ENCODE measurements at regions not wholly inside any gene's neighbourhood (a gene's known extent, or its start where the extent isn't known, plus 50 kb on each side); places are given as distances from the start of the nearest gene placed in this dataset.
"Not testable (repeated sequence)": the region's sequence is repeated elsewhere in the genome, so short reads cannot be mapped to it uniquely, and the experiment has no call there.

GRCh38 chr22:25420925-25421904, 143.3 kb upstream of the GRK3 start:
- DNase-seq: no peak

- not testable (repeated sequence) for DNase-seq
Measured at GRCh38 chr22:25426530-25427308, 137.8 kb upstream of the GRK3 start.

- not testable (repeated sequence) for DNase-seq
Measured at GRCh38 chr22:25431637-25432342, 132.7 kb upstream of the GRK3 start.

GRCh38 chr22:25433381-25433970, 131.0 kb upstream of the GRK3 start:
- DNase-seq: not testable (repeated sequence)

GRCh38 chr22:25437414-25438160, 126.9 kb upstream of the GRK3 start:
- DNase-seq: no peak

GRCh38 chr22:25447067-25447685, 117.3 kb upstream of the GRK3 start:
- DNase-seq: peak; percentile 3

- DNase-seq: peak; percentile 60
Measured at GRCh38 chr22:25447686-25448434, 116.6 kb upstream of the GRK3 start.

- no peak for DNase-seq
Measured at GRCh38 chr22:25448435-25449051, 115.9 kb upstream of the GRK3 start.

- DNase-seq: no peak
Measured at GRCh38 chr22:25449781-25450317, 114.6 kb upstream of the GRK3 start.

- DNase-seq: no peak
Measured at GRCh38 chr22:25451480-25452114, 112.9 kb upstream of the GRK3 start.

GRCh38 chr22:25452116-25452700, 112.3 kb upstream of the GRK3 start:
- no peak for DNase-seq

- no peak for DNase-seq
Measured at GRCh38 chr22:25453058-25453457, 111.4 kb upstream of the GRK3 start.

GRCh38 chr22:25453557-25453956, 110.9 kb upstream of the GRK3 start:
- no peak for DNase-seq

- DNase-seq: not testable (repeated sequence)
Measured at GRCh38 chr22:25456300-25457043, 108.0 kb upstream of the GRK3 start.

- DNase-seq: not testable (repeated sequence)
Measured at GRCh38 chr22:25458631-25459030, 105.8 kb upstream of the GRK3 start.

- DNase-seq: not testable (repeated sequence)
Measured at GRCh38 chr22:25460682-25461081, 103.8 kb upstream of the GRK3 start.

GRCh38 chr22:25461301-25461700, 103.2 kb upstream of the GRK3 start:
- DNase-seq: no peak

All from NCI-H774 (cell line).